ENCODE measurements at regions not wholly inside any gene's neighbourhood (a gene's known extent, or its start where the extent isn't known, plus 50 kb on each side); places are given as distances from the start of the nearest gene placed in this dataset.

GRCh38 chr2:116319001-116319400, 1495.5 kb upstream of the DDX18 start:
- Histone ChIP-seq H3K9me3 (no peaks in the 10 kb centered on the region), H3K27ac (ENCODE audit: low read length) (no peak overlapping the region), H3K4me1 (ENCODE audit: control insufficient read depth in 1 of 2, extremely low read depth in 1 of 2, insufficient read depth in 2 of 2, low read length in 2 of 2) (no peaks in the 10 kb centered on the region), H3K4me3 (ENCODE audit: control insufficient read depth in 1 of 2, extremely low read depth in 1 of 2, low read length in 1 of 2) (no peak overlapping the region), H3K27me3 (replicated peaks in 1 of 2; ENCODE audit: control insufficient read depth in 2 of 2, extremely low read depth in 1 of 2, insufficient read depth in 2 of 2, low read length in 1 of 2) (no peaks in the 10 kb centered on the region), H3K36me3 (ENCODE audit: control insufficient read depth in 2 of 2, extremely low read depth in 1 of 2, insufficient read depth in 1 of 2, low read length in 1 of 2) (no peaks in the 10 kb centered on the region)
- WGBS (ENCODE audit: insufficient coverage), result no CpG with 5 or more reads among the region's 1 CpG
- no peak for ATAC-seq (replicated peaks in 1 of 4)
- DNase-seq, result no peak
- no peaks in the 10 kb centered on the region for H3K36me3 Mint-ChIP-seq
- H3K4me1 Mint-ChIP-seq, result no peaks in the 10 kb centered on the region
- ChIA-PET POLR2A (no interaction called here), CTCF (no interaction called here)
- peaks cover 12 to 29% (median 16%) of the 10 kb centered on the region in 3 donors for H3K9me3 Mint-ChIP-seq
- no peaks in the 10 kb centered on the region for H3K27me3 Mint-ChIP-seq
- H3K4me3 Mint-ChIP-seq, result no peak overlapping the region
- H3K27ac Mint-ChIP-seq, result no peak overlapping the region

GRCh38 chr2:116319935-116320334, 1494.6 kb upstream of the DDX18 start:
- Mint-ChIP-seq H3K4me3 (no peak overlapping the region), H3K36me3 (no peaks in the 10 kb centered on the region), H3K9me3 (peaks cover 12 to 22% (median 16%) of the 10 kb centered on the region in 3 donors), H3K27me3 (no peaks in the 10 kb centered on the region), H3K4me1 (no peaks in the 10 kb centered on the region), H3K27ac (no peak overlapping the region)
- POLR2A ChIA-PET, result no interaction called here
- H3K36me3 ChIP-seq (ENCODE audit: control insufficient read depth in 2 of 2, extremely low read depth in 1 of 2, insufficient read depth in 1 of 2, low read length in 1 of 2), result no peaks in the 10 kb centered on the region
- H3K27ac ChIP-seq (ENCODE audit: low read length), result no peak overlapping the region
- ATAC-seq (replicated peaks in 1 of 4), result no peak
- no peak for DNase-seq
- H3K4me3 ChIP-seq (ENCODE audit: control insufficient read depth in 1 of 2, extremely low read depth in 1 of 2, low read length in 1 of 2), result no peak overlapping the region
- H3K4me1 ChIP-seq (ENCODE audit: control insufficient read depth in 1 of 2, extremely low read depth in 1 of 2, insufficient read depth in 2 of 2, low read length in 2 of 2), result no peaks in the 10 kb centered on the region
- CTCF ChIA-PET, result no interaction called here
- no peaks in the 10 kb centered on the region for H3K9me3 ChIP-seq
- H3K27me3 ChIP-seq (replicated peaks in 1 of 2; ENCODE audit: control insufficient read depth in 2 of 2, extremely low read depth in 1 of 2, insufficient read depth in 2 of 2, low read length in 1 of 2), result no peaks in the 10 kb centered on the region

GRCh38 chr2:116329280-116329679, 1485.2 kb upstream of the DDX18 start:
- H3K27ac ChIP-seq (ENCODE audit: low read length), result no peak overlapping the region
- no peaks in the 10 kb centered on the region for H3K4me1 Mint-ChIP-seq
- no peak overlapping the region for H3K4me3 ChIP-seq (ENCODE audit: control insufficient read depth in 1 of 2, extremely low read depth in 1 of 2, low read length in 1 of 2)
- no peaks in the 10 kb centered on the region for H3K4me1 ChIP-seq (ENCODE audit: control insufficient read depth in 1 of 2, extremely low read depth in 1 of 2, insufficient read depth in 2 of 2, low read length in 2 of 2)
- H3K27me3 Mint-ChIP-seq, result no peaks in the 10 kb centered on the region
- no peaks in the 10 kb centered on the region for H3K9me3 ChIP-seq
- peaks cover 16 to 19% (median 18%) of the 10 kb centered on the region in 3 donors for H3K9me3 Mint-ChIP-seq
- WGBS (ENCODE audit: insufficient coverage), result 100% methylated on average over 2 of the region's 3 CpGs
- no peaks in the 10 kb centered on the region for H3K27me3 ChIP-seq (replicated peaks in 1 of 2; ENCODE audit: control insufficient read depth in 2 of 2, extremely low read depth in 1 of 2, insufficient read depth in 2 of 2, low read length in 1 of 2)
- DNase-seq, result no peak
- POLR2A ChIA-PET, result no interaction called here
- no peaks in the 10 kb centered on the region for H3K36me3 Mint-ChIP-seq
- H3K36me3 ChIP-seq (ENCODE audit: control insufficient read depth in 2 of 2, extremely low read depth in 1 of 2, insufficient read depth in 1 of 2, low read length in 1 of 2), result no peaks in the 10 kb centered on the region
- H3K4me3 Mint-ChIP-seq, result no peak overlapping the region
- ATAC-seq (replicated peaks in 1 of 4), result no peak
- H3K27ac Mint-ChIP-seq, result no peak overlapping the region
- CTCF ChIA-PET, result no interaction called here

GRCh38 chr2:116340690-116341089, 1473.8 kb upstream of the DDX18 start:
- Histone ChIP-seq H3K27ac (ENCODE audit: low read length) (no peak overlapping the region), H3K4me1 (ENCODE audit: control insufficient read depth in 1 of 2, extremely low read depth in 1 of 2, insufficient read depth in 2 of 2, low read length in 2 of 2) (no peaks in the 10 kb centered on the region), H3K27me3 (replicated peaks in 1 of 2; ENCODE audit: control insufficient read depth in 2 of 2, extremely low read depth in 1 of 2, insufficient read depth in 2 of 2, low read length in 1 of 2) (no peaks in the 10 kb centered on the region), H3K9me3 (no peaks in the 10 kb centered on the region), H3K4me3 (ENCODE audit: control insufficient read depth in 1 of 2, extremely low read depth in 1 of 2, low read length in 1 of 2) (no peak overlapping the region), H3K36me3 (ENCODE audit: control insufficient read depth in 2 of 2, extremely low read depth in 1 of 2, insufficient read depth in 1 of 2, low read length in 1 of 2) (no peaks in the 10 kb centered on the region)
- DNase-seq, result no peak
- Mint-ChIP-seq H3K36me3 (no peaks in the 10 kb centered on the region), H3K4me3 (no peak overlapping the region), H3K27me3 (no peaks in the 10 kb centered on the region), H3K9me3 (peaks cover 11 to 19% (median 14%) of the 10 kb centered on the region in 3 donors), H3K27ac (no peak overlapping the region), H3K4me1 (no peaks in the 10 kb centered on the region)
- ATAC-seq (replicated peaks in 1 of 4), result no peak
- 100% methylated on average over 1 of the region's 2 CpGs for WGBS (ENCODE audit: insufficient coverage)
- CTCF ChIA-PET, result no interaction called here
- POLR2A ChIA-PET, result no interaction called here

GRCh38 chr2:116366212-116366611, 1448.3 kb upstream of the DDX18 start:
- no peak overlapping the region for H3K27ac Mint-ChIP-seq
- no peaks in the 10 kb centered on the region for H3K9me3 ChIP-seq
- no peaks in the 10 kb centered on the region for H3K36me3 Mint-ChIP-seq
- ATAC-seq (replicated peaks in 1 of 4), result no peak
- H3K4me3 ChIP-seq (ENCODE audit: control insufficient read depth in 1 of 2, extremely low read depth in 1 of 2, low read length in 1 of 2), result no peak overlapping the region
- no peak for DNase-seq
- H3K4me3 Mint-ChIP-seq, result no peak overlapping the region
- no peaks in the 10 kb centered on the region for H3K4me1 Mint-ChIP-seq
- H3K27me3 ChIP-seq (replicated peaks in 1 of 2; ENCODE audit: control insufficient read depth in 2 of 2, extremely low read depth in 1 of 2, insufficient read depth in 2 of 2, low read length in 1 of 2), result no peaks in the 10 kb centered on the region
- POLR2A ChIA-PET, result no interaction called here
- no peaks in the 10 kb centered on the region for H3K4me1 ChIP-seq (ENCODE audit: control insufficient read depth in 1 of 2, extremely low read depth in 1 of 2, insufficient read depth in 2 of 2, low read length in 2 of 2)
- peaks cover 22 to 30% (median 27%) of the 10 kb centered on the region in 3 donors for H3K9me3 Mint-ChIP-seq
- 57% methylated on average over 1 of the region's 6 CpGs for WGBS (ENCODE audit: insufficient coverage)
- no peaks in the 10 kb centered on the region for H3K27me3 Mint-ChIP-seq
- H3K36me3 ChIP-seq (ENCODE audit: control insufficient read depth in 2 of 2, extremely low read depth in 1 of 2, insufficient read depth in 1 of 2, low read length in 1 of 2), result no peaks in the 10 kb centered on the region
- CTCF ChIA-PET, result no interaction called here
- H3K27ac ChIP-seq (ENCODE audit: low read length), result no peak overlapping the region

GRCh38 chr2:116378786-116379185, 1435.7 kb upstream of the DDX18 start:
- no peak overlapping the region for H3K27ac Mint-ChIP-seq
- Histone ChIP-seq H3K4me3 (ENCODE audit: control insufficient read depth in 1 of 2, extremely low read depth in 1 of 2, low read length in 1 of 2) (no peak overlapping the region), H3K27me3 (replicated peaks in 1 of 2; ENCODE audit: control insufficient read depth in 2 of 2, extremely low read depth in 1 of 2, insufficient read depth in 2 of 2, low read length in 1 of 2) (no peaks in the 10 kb centered on the region), H3K4me1 (ENCODE audit: control insufficient read depth in 1 of 2, extremely low read depth in 1 of 2, insufficient read depth in 2 of 2, low read length in 2 of 2) (no peaks in the 10 kb centered on the region), H3K36me3 (ENCODE audit: control insufficient read depth in 2 of 2, extremely low read depth in 1 of 2, insufficient read depth in 1 of 2, low read length in 1 of 2) (no peaks in the 10 kb centered on the region), H3K27ac (ENCODE audit: low read length) (no peak overlapping the region), H3K9me3 (no peaks in the 10 kb centered on the region)
- no peaks in the 10 kb centered on the region for H3K36me3 Mint-ChIP-seq
- no CpG with 5 or more reads among the region's 5 CpGs for WGBS (ENCODE audit: insufficient coverage)
- H3K9me3 Mint-ChIP-seq, result peaks cover 20 to 27% (median 24%) of the 10 kb centered on the region in 3 donors
- CTCF ChIA-PET, result interaction anchor here in 1 of 2 donors (0.6 to 0.7 kb wide), 2 partner anchors 447 to 766 kb away, joined by 3 to 9 read pairs; no protein-coding TSS in a partner anchor
- DNase-seq (no peak), ATAC-seq (replicated peaks in 1 of 4) (no peak)
- no peaks in the 10 kb centered on the region for H3K4me1 Mint-ChIP-seq
- no peaks in the 10 kb centered on the region for H3K27me3 Mint-ChIP-seq
- POLR2A ChIA-PET, result no interaction called here
- H3K4me3 Mint-ChIP-seq, result no peak overlapping the region

GRCh38 chr2:116411211-116411610, 1403.3 kb upstream of the DDX18 start:
- no peaks in the 10 kb centered on the region for H3K4me1 ChIP-seq (ENCODE audit: control insufficient read depth in 1 of 2, extremely low read depth in 1 of 2, insufficient read depth in 2 of 2, low read length in 2 of 2)
- ChIA-PET CTCF (no interaction called here), POLR2A (no interaction called here)
- Mint-ChIP-seq H3K27me3 (no peaks in the 10 kb centered on the region), H3K4me3 (no peak overlapping the region), H3K9me3 (peaks cover 22 to 48% (median 31%) of the 10 kb centered on the region in 3 donors), H3K4me1 (no peaks in the 10 kb centered on the region), H3K27ac (no peak overlapping the region), H3K36me3 (no peaks in the 10 kb centered on the region)
- H3K27me3 ChIP-seq (replicated peaks in 1 of 2; ENCODE audit: control insufficient read depth in 2 of 2, extremely low read depth in 1 of 2, insufficient read depth in 2 of 2, low read length in 1 of 2), result no peaks in the 10 kb centered on the region
- no peaks in the 10 kb centered on the region for H3K36me3 ChIP-seq (ENCODE audit: control insufficient read depth in 2 of 2, extremely low read depth in 1 of 2, insufficient read depth in 1 of 2, low read length in 1 of 2)
- no peak for DNase-seq
- WGBS (ENCODE audit: insufficient coverage), result no CpG with 5 or more reads among the region's 2 CpGs
- no peak for ATAC-seq (replicated peaks in 1 of 4)
- no peaks in the 10 kb centered on the region for H3K9me3 ChIP-seq
- no peak overlapping the region for H3K4me3 ChIP-seq (ENCODE audit: control insufficient read depth in 1 of 2, extremely low read depth in 1 of 2, low read length in 1 of 2)
- no peak overlapping the region for H3K27ac ChIP-seq (ENCODE audit: low read length)
